HAP-1 (cell line): ENCODE measurements at regions not wholly inside any gene's neighbourhood (a gene's known extent, or its start where the extent isn't known, plus 50 kb on each side); places are given as distances from the start of the nearest gene placed in this dataset.

Experiments
- DNase-seq, 2 experiments: peaks; one replicate each; pipeline ENCODE4 v3.0.0-alpha.2; 2016 to 2020; ENCODE audit warnings: low spot score in 2 of 2
- H3K27me3 ChIP-seq: fragments of 250-450 bp; sonication (Bioruptor Pico); 2 replicates; pipeline ENCODE4 v1.5.1; 2020; ENCODE audit warnings: low read depth, mild to moderate bottlenecking, moderate library complexity
- H3K36me3 ChIP-seq: fragments of 250-450 bp; sonication (Bioruptor Pico); replicated peaks from 2 replicates; pipeline ENCODE4 v1.5.1; 2020; ENCODE audit warnings: mild to moderate bottlenecking
- H3K4me1 ChIP-seq: fragments of 250-450 bp; sonication (Bioruptor Pico); 2 replicates; pipeline ENCODE4 v1.5.1; 2020; ENCODE audit warnings: mild to moderate bottlenecking
- H3K4me3 ChIP-seq: fragments of 250-450 bp; sonication (Bioruptor Pico); 2 replicates; pipeline ENCODE4 v1.5.1; 2020; ENCODE audit warnings: mild to moderate bottlenecking, moderate library complexity
- H3K9me3 ChIP-seq: fragments of 250-450 bp; sonication (Bioruptor Pico); 2 replicates; pipeline ENCODE4 v1.5.1; 2020; ENCODE audit warnings: mild to moderate bottlenecking, moderate library complexity
- in situ Hi-C: fragments of 300-500 bp; cut with MboI; formaldehyde crosslinking; loops from 3 replicates; pipeline ENCODE4 v1.14.3; 2020; ENCODE audit warnings: low sequenced_read_pairs, inconsistent platforms, mixed read lengths

- H3K4me3 ChIP-seq: no peak overlapping the region
- no peaks in the 10 kb centered on the region for H3K27me3 ChIP-seq
- no peaks in the 10 kb centered on the region for H3K4me1 ChIP-seq
- H3K9me3 ChIP-seq: no peaks in the 10 kb centered on the region
- DNase-seq: no peak
- H3K36me3 ChIP-seq: no peaks in the 10 kb centered on the region
- in situ Hi-C loops: no loop called here
Measured at GRCh38 chr4:122052677-122053076, 99.5 kb upstream of the BLTP1 start.

GRCh38 chr4:122050841-122051240 lies 99.0 kb upstream of the TRPC3 start:
- no peak overlapping the region for H3K4me3 ChIP-seq
- no peak for DNase-seq
- no peaks in the 10 kb centered on the region for H3K9me3 ChIP-seq
- H3K36me3 ChIP-seq: no peaks in the 10 kb centered on the region
- H3K27me3 ChIP-seq: no peaks in the 10 kb centered on the region
- in situ Hi-C loops: no loop called here
- no peaks in the 10 kb centered on the region for H3K4me1 ChIP-seq

- no peaks in the 10 kb centered on the region for H3K9me3 ChIP-seq
- H3K27me3 ChIP-seq: no peaks in the 10 kb centered on the region
- DNase-seq: no peak
- H3K36me3 ChIP-seq: no peaks in the 10 kb centered on the region
- no peaks in the 10 kb centered on the region for H3K4me1 ChIP-seq
- in situ Hi-C loops: no loop called here
- H3K4me3 ChIP-seq: no peak overlapping the region
Measured at GRCh38 chr4:122047456-122048425, 95.9 kb upstream of the TRPC3 start.

DNA sequence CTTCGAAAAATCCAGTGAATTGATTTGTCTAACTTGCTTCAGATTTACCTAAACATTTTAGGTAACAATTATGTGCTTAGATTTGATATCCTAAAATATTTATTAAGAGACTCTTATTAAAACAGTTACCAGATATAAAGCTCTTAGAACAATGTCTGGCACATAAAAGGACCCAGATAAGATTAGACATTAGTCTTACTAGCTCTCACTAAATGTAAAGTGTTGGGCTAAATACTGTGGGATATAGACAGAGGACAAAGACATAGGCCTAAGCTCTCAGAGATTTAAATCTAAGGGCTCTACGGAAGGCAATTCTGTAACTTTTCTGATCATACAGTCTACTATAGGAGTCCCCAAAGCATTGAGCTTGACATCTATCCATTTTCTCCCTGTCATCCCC lies 94.4 kb upstream of the TRPC3 start:
- Histone ChIP-seq H3K27me3 (no peaks in the 10 kb centered on the region), H3K9me3 (no peaks in the 10 kb centered on the region), H3K36me3 (no peaks in the 10 kb centered on the region), H3K4me1 (no peaks in the 10 kb centered on the region), H3K4me3 (no peak overlapping the region)
- no peak for DNase-seq
- in situ Hi-C loops: no loop called here

- H3K4me1 ChIP-seq: no peaks in the 10 kb centered on the region
- no peaks in the 10 kb centered on the region for H3K27me3 ChIP-seq
- peak; percentile 33 to 75 for DNase-seq
- H3K9me3 ChIP-seq: no peaks in the 10 kb centered on the region
- no peak overlapping the region for H3K4me3 ChIP-seq
- no peaks in the 10 kb centered on the region for H3K36me3 ChIP-seq
- in situ Hi-C loops: no loop called here
Measured at GRCh38 chr4:122045533-122045932, 93.7 kb upstream of the TRPC3 start.

DNA sequence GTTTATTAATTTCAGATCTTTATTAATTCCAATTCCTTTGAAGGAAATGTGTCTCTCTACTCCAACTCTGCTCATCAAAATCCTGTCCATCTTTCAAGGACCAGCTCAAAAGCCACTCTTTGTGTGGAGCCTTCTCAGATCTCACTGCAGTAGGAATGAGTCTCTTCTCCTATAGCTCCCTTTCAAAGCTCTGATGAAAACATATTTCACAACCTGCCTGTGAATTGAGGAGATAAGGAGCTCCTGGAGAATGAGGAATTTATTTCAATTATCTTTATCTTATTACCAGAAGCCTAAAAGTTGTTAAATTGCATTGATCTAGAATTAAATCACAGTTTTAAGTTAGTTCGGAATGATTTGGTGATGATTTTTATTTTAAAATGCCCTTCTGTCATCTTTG lies 92.6 kb upstream of the TRPC3 start:
- Histone ChIP-seq H3K27me3 (no peaks in the 10 kb centered on the region), H3K4me1 (no peaks in the 10 kb centered on the region), H3K9me3 (no peaks in the 10 kb centered on the region), H3K4me3 (no peak overlapping the region), H3K36me3 (no peaks in the 10 kb centered on the region)
- in situ Hi-C loops: no loop called here
- DNase-seq: no peak

GRCh38 chr4:122041312-122041711 lies 89.5 kb upstream of the TRPC3 start:
- Histone ChIP-seq H3K4me3 (no peak overlapping the region), H3K27me3 (no peaks in the 10 kb centered on the region), H3K4me1 (no peaks in the 10 kb centered on the region), H3K36me3 (no peaks in the 10 kb centered on the region), H3K9me3 (no peaks in the 10 kb centered on the region)
- in situ Hi-C loops: no loop called here
- DNase-seq: no peak

- Histone ChIP-seq H3K27me3 (no peaks in the 10 kb centered on the region), H3K9me3 (no peaks in the 10 kb centered on the region), H3K4me3 (no peak overlapping the region), H3K36me3 (no peaks in the 10 kb centered on the region), H3K4me1 (no peaks in the 10 kb centered on the region)
- in situ Hi-C loops: no loop called here
- DNase-seq: no peak
Measured at GRCh38 chr4:122038896-122039295, 87.0 kb upstream of the TRPC3 start.

DNA sequence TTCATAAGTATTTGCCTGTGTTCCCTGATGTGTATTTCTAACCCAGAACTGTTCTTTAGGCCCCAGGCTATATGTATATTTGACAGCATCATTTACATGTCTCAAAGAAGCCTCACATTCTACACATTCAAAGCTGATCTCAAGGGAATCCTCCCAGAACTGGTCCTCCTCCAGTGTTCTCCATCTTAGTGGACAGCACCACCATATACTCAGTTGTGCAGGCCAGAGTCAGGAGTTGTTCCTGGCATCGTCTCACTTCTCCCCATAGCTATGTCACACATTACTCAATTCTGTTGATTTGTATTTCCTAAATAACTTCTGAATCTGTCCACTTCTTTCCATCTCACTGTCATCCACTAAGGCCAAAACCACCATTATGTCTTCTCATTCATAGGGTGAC lies 82.8 kb upstream of the TRPC3 start:
- in situ Hi-C loops: no loop called here
- Histone ChIP-seq H3K27me3 (no peaks in the 10 kb centered on the region), H3K36me3 (no peaks in the 10 kb centered on the region), H3K4me1 (no peaks in the 10 kb centered on the region), H3K9me3 (no peaks in the 10 kb centered on the region), H3K4me3 (no peak overlapping the region)
- no peak for DNase-seq

- Histone ChIP-seq H3K4me1 (0 out of 2 replicates have a peak, but pooled peaks cover 2% of the 10 kb centered on the region), H3K36me3 (no peaks in the 10 kb centered on the region), H3K4me3 (no peak overlapping the region), H3K27me3 (no peaks in the 10 kb centered on the region), H3K9me3 (no peaks in the 10 kb centered on the region)
- in situ Hi-C loops: no loop called here
- DNase-seq: peak in 1 of 2 experiments; percentile 11
Measured at GRCh38 chr4:122027203-122027602, 75.3 kb upstream of the TRPC3 start.

- H3K36me3 ChIP-seq: no peaks in the 10 kb centered on the region
- 0 out of 2 replicates have a peak, but pooled peaks cover 3% of the 10 kb centered on the region for H3K9me3 ChIP-seq
- in situ Hi-C loops: no loop called here
- H3K4me3 ChIP-seq: no peak overlapping the region
- no peaks in the 10 kb centered on the region for H3K4me1 ChIP-seq
- DNase-seq: peak; percentile 15 to 33
- H3K27me3 ChIP-seq: peaks cover 8% of the 10 kb centered on the region
Measured at GRCh38 chr4:122017296-122017695, 65.4 kb upstream of the TRPC3 start.

DNA sequence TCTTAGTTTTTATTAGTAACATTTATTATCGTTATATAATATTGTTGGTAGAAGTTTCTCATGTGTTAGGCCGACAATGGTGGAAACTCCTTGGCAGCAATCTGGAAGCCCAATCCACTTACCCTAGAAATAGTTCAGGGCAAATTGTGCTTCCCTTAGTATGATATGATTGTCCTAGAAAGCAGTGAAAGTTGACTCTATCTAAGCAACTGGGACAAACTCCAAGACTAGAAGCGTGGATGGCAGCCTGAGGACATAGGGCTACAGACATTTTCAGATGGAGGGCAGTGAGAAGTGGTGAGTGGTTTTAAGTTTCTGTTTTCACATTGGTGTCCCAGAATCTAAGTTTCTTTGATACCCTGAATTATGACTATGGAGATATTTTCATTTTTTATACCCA lies 63.3 kb upstream of the TRPC3 start:
- 0 out of 2 replicates have a peak, but pooled peaks cover 3% of the 10 kb centered on the region for H3K9me3 ChIP-seq
- H3K36me3 ChIP-seq: no peaks in the 10 kb centered on the region
- H3K27me3 ChIP-seq: peaks cover 8% of the 10 kb centered on the region
- no peak overlapping the region for H3K4me3 ChIP-seq
- DNase-seq: no peak
- in situ Hi-C loops: no loop called here
- H3K4me1 ChIP-seq: no peaks in the 10 kb centered on the region

DNA sequence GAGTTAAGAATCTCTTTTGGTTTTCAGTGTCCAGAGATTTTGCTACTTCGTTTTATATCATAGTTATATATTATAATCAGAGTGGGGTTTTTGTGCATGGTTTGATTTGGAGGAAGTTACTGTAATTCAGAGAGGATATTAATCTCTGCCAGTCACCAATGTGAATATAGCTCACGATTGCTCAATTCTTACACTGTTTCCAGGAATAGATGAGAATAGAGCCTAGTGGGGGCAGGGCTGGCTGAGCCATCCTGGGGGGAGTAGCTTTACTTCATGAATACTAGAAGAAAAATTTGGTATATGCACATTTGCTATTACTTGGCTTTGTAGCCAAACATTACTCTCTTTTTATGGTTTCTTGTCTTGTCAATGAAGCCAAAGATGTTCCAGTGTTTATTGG lies 60.9 kb upstream of the TRPC3 start:
- H3K4me3 ChIP-seq: no peak overlapping the region
- H3K36me3 ChIP-seq: no peaks in the 10 kb centered on the region
- H3K9me3 ChIP-seq: no peaks in the 10 kb centered on the region
- peaks cover 8% of the 10 kb centered on the region for H3K27me3 ChIP-seq
- in situ Hi-C loops: no loop called here
- H3K4me1 ChIP-seq: no peaks in the 10 kb centered on the region
- DNase-seq: no peak

DNA sequence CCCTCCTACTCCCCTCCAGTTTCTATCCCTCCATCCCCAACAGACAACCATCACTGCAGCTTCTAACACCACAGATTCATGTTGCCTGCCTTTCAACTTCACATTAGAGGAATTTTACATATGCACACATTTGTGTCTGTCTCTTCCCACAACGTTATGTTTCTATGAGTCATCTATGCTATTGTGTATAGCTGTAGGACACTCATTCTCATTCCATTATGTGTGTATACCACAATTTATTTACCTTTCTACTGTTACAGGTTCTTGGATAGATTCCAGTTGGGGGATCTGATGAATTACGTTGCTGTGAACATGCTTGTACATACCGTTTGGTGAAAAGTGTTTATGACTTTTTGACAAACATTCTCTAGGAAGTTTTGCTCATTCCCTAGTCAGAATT lies 58.8 kb upstream of the TRPC3 start:
- Histone ChIP-seq H3K27me3 (peaks cover 9% of the 10 kb centered on the region), H3K4me3 (no peak overlapping the region), H3K4me1 (no peaks in the 10 kb centered on the region), H3K9me3 (0 out of 2 replicates have a peak, but pooled peaks cover 3% of the 10 kb centered on the region), H3K36me3 (no peaks in the 10 kb centered on the region)
- no peak for DNase-seq
- in situ Hi-C loops: no loop called here
